HG02973 (cell line): ENCODE measurements at regions not wholly inside any gene's neighbourhood (a gene's known extent, or its start where the extent isn't known, plus 50 kb on each side); places are given as distances from the start of the nearest gene placed in this dataset.
A peak's percentile ranks its signal among the peaks of the same experiment; 100 is the strongest.

Source experiments
- ATAC-seq: cut with Tn5 transposase; IDR thresholded peaks from one replicate; pipeline ENCODE4 v1.9.1; 2021; ENCODE audit warnings: moderate library complexity; ENCODE audit not compliant: unreplicated experiment

GRCh38 chr9:99732715-99733114, 89.0 kb upstream of the NR4A3 start:
- no peak for ATAC-seq

- no peak for ATAC-seq
These were observed 86.6 kb upstream of the NR4A3 start for GRCh38 chr9:99735041-99735440.

- no peak for ATAC-seq
These were observed 85.4 kb upstream of the NR4A3 start for GRCh38 chr9:99736291-99736690.

DNA sequence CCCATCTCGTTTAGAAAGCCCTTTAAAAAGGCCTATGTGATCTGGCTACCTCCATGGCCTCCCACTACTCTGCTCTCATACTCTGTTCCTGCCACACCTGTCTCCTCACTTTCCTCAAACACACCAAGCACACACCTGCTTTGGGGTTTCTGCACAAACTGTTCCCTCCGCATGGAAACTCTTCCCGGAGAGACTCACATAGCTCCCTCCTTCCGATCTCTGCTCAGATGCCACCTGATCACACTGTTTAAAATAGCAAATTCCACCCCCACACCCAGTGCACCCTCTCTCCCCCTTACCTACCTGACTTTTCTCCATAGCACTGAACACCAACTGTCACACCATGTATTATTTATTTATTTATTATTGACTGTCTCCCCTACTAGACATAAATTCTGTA, 84.0 kb upstream of the NR4A3 start:
- ATAC-seq, result no peak

DNA sequence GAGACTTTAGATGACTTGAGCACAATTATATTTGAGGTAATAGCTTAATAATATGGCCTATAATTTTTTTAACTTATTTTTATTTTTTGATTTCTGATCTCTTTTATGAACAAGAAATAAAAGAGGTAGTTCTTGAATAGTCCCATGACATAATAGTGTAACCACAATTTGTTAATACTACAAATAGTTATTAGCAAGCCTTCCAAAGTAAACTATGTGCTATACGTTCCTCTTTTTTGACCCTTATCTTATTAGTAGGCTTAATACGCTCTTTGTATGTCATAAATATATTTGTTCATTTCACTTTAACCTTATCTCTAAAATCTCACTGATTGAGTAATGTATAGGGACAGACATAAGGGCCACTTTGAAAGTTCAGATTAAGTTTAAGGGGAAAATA, 78.7 kb upstream of the NR4A3 start:
- no peak for ATAC-seq

GRCh38 chr9:99743455-99743854, 78.2 kb upstream of the NR4A3 start:
- no peak for ATAC-seq

- ATAC-seq, result no peak
These were observed 77.6 kb upstream of the NR4A3 start for GRCh38 chr9:99744132-99744531.

DNA sequence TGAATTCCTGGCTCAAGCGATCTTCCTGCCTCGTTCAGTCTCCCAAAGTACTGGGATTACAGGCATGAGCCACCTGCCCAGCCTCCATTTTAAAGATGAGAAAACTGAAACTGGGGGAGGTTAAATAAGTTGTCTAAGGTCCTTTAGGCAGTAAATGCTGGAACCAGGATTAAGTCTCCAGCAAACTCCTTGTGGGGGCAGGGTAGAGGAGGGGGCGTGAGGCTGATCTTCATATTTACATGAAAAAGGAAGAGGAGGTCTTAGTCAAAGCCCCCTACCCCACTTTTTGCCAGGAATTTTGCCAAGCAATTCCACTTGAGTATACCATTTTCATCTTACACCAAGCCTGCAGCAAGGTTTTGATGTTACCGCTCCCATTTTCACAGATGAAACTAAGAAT, 76.6 kb upstream of the NR4A3 start:
- ATAC-seq, result no peak

- ATAC-seq, result no peak
These were observed 75.3 kb upstream of the NR4A3 start for GRCh38 chr9:99746406-99746805.

DNA sequence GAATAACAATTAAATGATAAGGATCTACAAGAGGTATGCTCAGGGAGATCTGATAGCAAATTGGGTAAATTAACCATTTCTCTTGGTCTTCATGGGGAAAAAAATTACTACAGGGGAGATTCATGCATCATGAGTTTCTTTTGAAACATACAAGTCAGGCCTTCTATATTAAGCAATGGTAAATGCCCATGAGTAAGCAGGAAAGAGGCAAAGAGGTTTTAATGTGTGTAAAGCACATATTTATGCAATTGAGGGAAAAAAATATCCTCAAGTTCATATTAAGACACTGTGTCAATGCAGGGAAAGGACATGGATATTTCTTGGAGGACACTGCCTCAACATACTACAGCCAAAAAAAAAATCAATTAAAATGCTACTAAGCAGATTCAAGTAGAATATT, 73.4 kb upstream of the NR4A3 start:
- ATAC-seq, result no peak

GRCh38 chr9:99748676-99749075, 73.0 kb upstream of the NR4A3 start:
- no peak for ATAC-seq

- no peak for ATAC-seq
These were observed 72.0 kb upstream of the NR4A3 start for GRCh38 chr9:99749641-99750040.

DNA sequence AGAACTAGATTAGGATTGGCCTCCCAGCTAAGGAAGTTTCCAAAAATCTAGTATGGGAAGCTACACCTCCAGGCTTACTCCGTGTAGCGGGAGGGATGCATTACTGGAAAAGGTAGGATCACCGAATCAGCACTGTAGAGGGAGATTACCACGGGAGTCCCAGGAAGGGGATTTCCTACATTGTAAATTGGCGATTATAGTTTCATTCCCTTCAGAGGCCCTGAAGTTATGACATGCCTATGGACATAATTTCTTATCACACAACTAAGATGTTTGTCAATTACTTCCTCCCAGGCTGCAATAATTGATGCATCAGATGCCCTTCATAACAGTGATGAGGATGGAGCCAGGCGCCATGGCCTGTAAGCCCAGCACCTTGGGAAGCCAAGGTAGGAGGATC, 71.2 kb upstream of the NR4A3 start:
- no peak for ATAC-seq

DNA sequence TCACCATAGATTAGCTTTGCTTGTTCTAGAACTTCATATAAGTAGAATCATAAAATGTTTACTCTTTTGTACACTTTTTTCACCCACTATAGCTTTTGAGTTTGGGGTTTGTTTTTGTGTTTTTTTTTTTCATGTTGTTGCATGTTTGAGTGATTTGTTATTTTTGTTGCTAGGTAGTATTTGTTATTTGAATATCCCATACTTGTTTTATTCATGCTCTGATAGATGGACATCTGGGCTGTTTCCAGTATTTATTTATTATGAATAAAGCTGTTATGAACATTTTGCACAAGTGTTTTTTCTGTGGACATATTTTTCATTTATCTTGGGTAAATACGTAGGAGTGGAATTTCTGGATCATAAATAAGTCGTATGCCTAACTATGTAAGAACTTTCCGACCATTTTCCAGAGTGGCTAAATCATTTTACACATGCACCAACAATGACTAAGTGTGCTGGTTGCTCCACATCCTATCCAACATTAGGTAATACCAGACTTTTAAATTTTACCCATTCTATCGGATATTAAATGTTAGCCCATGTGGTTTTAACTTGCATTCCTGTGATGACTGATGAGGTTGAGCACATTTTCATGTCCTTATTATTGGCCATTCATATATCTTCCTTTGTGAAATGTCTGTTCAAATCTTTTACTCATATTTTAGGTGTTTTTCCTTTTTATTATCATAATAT, 69.1 kb upstream of the NR4A3 start:
- no peak for ATAC-seq

DNA sequence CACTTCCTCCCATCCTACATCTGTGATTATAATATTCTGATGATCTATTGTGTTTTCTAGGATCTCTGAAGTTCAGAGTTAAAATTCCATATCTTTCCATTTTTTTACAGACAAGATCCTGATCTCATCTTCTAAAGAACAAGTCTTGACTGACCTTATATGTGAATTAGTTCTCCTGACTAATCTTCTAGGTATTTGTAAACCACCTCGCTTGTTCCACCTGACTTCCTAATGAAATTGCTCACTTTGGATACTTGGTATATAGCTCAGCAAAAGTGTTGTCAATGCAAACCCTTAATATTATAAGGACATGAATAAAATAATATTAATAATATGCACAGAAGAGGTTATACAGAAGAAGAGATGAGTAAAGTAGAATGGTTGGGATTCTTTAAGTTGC, 68.2 kb upstream of the NR4A3 start:
- ATAC-seq, result no peak

GRCh38 chr9:99760421-99760820, 61.3 kb upstream of the NR4A3 start:
- no peak for ATAC-seq

DNA sequence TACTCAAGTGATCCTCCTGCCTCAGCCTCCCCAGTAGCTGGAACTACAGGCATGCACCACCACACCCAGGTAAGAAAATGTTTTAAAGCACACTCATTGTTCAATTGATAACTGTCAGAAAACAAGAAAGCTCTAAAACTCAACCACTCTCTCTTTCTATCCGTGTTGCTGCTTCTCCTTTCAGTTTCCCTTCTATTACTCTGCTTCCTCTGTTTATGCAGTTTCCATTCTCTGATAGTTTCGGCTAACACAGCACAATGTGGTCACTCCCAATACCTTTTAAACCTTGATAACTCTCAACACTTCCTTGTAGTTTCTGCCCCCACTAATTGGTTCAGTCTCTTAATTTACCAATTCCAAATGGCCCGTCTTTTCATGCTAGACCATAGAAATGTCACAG, 59.2 kb upstream of the NR4A3 start:
- ATAC-seq, result peak; percentile 97
